ENCODE measurements at regions not wholly inside any gene's neighbourhood (a gene's known extent, or its start where the extent isn't known, plus 50 kb on each side); places are given as distances from the start of the nearest gene placed in this dataset.

DNA sequence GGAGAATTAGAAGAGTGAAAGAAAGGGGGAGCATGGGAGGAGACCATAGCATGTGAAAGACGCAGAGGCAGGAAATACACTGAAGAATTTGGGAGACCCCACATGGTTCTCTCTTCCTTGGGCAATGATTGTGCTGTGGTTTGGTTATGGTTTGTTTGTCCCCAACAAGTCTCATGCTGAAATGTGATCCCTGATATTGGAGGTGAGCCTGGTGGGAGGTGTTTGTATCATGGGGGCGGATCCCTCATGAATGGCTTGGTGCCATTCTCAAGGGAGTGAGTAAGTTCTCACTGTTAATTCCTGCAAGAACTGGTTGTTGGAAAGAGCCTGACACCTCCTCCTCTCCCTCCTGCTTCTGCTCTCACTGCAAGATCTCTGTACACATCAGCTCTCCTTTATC is 78.6 kb upstream of the RAI2 start:
- no peak for DNase-seq
- intact Hi-C loops (cut with DNase I) = no loop called here
- ATAC-seq (ENCODE audit: poor library complexity) = no peak

DNA sequence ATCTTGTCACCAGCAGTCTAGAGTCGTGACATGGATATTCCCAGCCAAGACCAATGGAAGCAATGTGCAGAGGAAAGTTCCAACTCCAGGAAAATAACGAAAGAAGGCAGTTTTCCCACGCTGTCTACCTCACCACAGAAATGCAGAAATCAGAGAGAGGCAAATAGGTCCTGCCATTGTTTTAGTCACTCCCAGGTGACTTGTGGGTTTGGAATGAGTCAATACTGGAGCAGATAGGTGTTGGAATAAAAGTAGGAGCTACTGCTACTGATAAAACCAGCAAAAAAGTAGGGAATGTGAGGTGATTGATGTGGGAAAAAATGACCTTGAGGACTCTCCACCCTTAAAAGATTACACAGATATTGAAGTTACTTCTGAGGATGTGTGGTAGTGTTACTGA is 72.8 kb upstream of the RAI2 start:
- intact Hi-C loops (cut with DNase I) = no loop called here
- ATAC-seq (ENCODE audit: poor library complexity) (no peak), DNase-seq (no peak)

DNA sequence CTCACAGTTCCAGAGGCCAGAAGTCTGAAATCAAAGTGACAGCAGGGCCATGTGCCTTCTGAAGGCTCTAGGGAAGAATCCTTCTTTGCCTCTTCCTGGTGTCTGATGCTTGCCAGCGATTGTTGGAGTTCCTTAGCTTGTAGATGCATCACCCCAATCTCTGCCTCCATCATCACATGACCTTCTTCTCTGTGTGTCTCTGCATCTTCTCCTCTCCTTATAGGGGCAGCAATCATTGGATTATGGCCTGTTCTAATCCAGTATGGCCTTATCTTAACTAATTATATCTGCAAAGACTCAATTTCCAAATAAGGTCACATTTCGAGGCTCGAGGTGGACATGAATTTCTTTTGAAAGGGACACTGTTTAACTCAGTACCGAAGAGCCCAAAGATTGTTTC is 71.7 kb upstream of the RAI2 start:
- no peak for DNase-seq
- no peak for ATAC-seq (ENCODE audit: poor library complexity)
- intact Hi-C loops (cut with DNase I) = no loop called here

DNA sequence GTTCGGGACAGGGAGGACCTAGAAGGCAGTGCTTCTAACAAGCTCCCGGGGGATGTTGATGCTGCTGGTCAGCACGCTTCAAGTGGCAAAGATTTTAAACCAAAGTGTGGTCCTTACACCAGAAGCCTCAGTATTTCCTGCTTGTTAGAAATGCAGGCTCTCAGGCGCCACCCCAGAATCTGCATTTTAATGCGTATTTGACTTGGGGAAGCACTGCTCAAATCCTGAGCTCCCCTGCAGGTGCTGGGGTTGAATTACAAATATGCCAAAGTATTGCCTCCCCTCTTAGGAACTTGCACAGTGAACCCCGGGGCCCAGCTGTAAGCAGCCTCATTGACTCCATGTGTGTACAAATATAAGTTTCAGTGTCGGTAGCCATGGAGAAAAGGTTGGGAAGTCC is 70.8 kb upstream of the RAI2 start:
- no peak for ATAC-seq (ENCODE audit: poor library complexity)
- intact Hi-C loops (cut with DNase I) = no loop called here
- DNase-seq = no peak

DNA sequence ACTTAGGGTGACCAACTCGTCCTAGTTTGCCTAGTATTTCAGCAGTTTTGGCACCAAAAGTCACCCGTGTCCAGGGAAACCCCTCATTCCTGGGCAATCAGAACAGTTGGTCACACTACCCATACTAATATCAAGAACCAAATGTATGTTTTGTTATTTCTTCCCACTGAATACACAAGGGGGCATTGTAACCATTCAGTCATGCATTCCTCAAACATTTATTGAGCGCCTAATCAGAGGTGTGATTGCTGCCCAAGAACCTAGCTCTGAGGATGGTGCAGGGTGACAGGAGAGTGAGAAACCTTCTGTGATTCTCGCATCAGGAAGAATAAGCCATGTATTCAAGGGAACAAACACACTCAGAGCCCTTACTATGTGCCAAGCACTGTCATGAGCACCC is 69.8 kb upstream of the RAI2 start:
- DNase-seq (no peak), ATAC-seq (ENCODE audit: poor library complexity) (no peak)
- intact Hi-C loops (cut with DNase I) = no loop called here

DNA sequence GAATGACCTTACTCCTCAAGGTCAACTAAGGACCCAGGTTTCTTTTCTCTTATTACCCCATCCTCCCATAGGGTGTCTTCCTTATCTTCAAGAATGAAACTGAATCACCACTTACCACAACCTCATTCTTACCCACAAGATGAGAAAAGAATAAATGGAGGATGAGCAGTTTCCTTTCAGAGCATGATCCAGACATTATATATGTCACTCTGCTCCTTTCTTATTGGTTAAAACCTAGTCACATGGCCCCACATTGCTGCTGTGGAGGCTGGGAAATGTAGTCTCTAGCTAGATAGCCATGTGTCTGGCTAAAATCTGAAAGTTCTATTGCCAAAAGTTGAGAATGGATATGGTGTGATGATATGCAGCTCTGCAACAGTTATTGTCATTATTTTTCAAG is 62.4 kb upstream of the RAI2 start:
- intact Hi-C loops (cut with DNase I) = no loop called here
- ATAC-seq (ENCODE audit: poor library complexity) = no peak

DNA sequence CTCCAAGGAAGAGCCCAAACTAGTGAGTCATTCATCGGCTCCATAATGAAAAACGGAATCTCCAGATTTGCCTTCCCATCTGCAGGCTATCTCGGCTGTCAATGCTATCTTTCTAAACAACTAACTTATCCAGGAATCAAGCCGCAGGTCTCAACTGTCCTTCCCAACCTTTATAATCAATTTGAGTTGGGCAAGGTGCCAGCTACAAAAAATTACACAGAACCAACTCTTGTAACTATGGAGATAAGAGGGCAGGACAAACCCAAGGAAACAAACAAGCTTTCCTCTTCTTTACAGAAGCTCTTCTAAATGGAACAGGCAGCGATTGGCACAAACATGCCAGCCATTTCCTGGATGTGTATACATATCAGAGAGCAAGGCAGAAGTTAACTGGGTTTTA is 61.2 kb upstream of the RAI2 start:
- DNase-seq (no peak), ATAC-seq (ENCODE audit: poor library complexity) (no peak)
- intact Hi-C loops (cut with DNase I) = no loop called here

More for the DNA sequence above, 62.4 kb upstream of the RAI2 start:
- DNase-seq = no peak

DNA sequence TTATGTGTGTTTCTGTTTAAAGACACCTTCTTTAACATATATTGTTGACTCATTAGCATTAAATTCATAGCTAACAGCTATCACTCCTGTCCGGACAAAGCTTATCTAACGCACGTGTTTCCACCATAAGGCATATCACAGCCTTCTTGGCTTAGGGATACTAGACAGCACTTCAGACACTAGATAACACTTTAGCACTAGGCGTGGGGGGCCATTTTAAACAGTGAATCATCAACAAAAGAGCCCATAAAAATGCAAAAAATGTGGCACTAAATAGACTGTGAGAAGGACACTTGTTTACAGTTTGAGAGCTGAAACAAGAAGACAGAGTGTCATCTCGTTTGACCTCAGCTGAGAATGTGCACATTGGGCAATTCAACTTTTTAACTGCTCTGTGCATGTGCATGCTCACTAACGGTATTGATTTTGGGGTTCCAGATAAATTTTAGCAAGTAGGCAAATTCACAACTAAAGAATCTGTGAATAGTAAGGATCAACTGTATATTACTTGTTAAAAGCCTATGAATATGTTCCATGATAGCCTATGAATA is 58.9 kb upstream of the RAI2 start:
- no peak for DNase-seq
- ATAC-seq (ENCODE audit: poor library complexity) = no peak
- intact Hi-C loops (cut with DNase I) = no loop called here

DNA sequence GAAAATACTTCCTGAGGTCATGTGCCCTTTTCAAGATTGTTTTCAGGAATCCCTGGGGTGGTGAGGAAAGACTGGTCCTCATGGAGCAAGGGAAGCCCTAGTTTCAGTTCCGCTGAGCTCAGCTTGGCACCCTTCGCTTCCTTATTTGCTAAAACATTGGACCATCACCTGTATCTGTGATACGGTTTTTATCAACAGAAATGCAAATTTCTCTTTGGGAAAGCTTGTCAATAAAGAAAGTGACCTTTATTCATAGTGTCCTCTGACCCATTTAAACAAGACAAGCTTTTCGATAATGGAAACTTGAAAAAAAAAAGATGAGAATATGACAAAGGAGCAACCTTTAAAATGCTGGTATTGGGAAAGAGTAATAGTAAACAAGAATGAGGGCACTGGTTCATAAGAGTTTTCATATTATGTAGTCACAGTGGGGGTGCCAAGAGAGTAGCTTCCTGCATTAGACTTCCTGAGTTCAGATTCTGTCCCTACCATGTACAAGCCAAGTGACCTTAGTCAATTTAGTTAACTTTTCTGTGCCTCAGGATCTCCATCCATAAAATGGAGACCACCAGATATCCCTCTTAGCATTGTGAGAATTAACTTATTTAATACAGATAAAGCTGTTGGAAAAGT is 57.0 kb upstream of the RAI2 start:
- DNase-seq (no peak), ATAC-seq (ENCODE audit: poor library complexity) (no peak)
- intact Hi-C loops (cut with DNase I) = no loop called here

DNA sequence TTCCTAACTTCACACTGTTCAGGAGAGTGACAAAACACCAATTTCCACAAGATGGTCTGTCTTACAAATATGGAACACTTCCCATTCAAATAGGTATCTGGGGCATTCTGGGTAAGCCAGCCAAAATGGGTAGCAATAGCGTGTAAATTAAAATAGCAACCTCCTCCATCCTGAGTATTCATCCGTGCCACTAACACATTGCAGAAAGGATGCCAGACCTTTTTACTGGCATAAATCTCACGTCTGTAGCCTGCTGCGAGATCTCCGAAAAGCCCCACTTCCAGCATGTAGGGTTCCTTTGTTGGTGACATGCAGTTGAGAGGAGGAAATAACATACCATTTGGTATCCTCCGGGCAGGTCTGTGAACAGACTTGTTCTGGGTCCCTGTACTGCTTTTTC is 52.7 kb upstream of the RAI2 start:
- no peak for DNase-seq
- intact Hi-C loops (cut with DNase I) = no loop called here
- ATAC-seq (ENCODE audit: poor library complexity) = no peak

Measured in Right ventricle myocardium superior (tissue), 1 donor.